HEK293 (cell line): ENCODE measurements at regions not wholly inside any gene's neighbourhood (a gene's known extent, or its start where the extent isn't known, plus 50 kb on each side); places are given as distances from the start of the nearest gene placed in this dataset.

ENCODE experiments used
- CTCF ChIP-seq: fragments of 450-650 bp; formaldehyde crosslinking; IDR thresholded peaks from 2 replicates; pipeline ENCODE4 v1.5.1; 2016; ENCODE audit warnings: missing biosample characterization, missing genetic modification characterization
- TRIM28 ChIP-seq: IDR thresholded peaks from 2 replicates; pipeline ENCODE4 v1.6.1; 2011; ENCODE audit warnings: low read length, control low read depth, borderline replicate concordance
- TSHZ1 ChIP-seq: fragments of 450-650 bp; formaldehyde crosslinking; IDR thresholded peaks from 2 replicates; pipeline ENCODE4 v1.5.1; 2016; ENCODE audit warnings: missing biosample characterization, missing genetic modification characterization, borderline replicate concordance
- ZNF174 ChIP-seq: fragments of 450-650 bp; formaldehyde crosslinking; IDR thresholded peaks from 2 replicates; pipeline ENCODE4 v1.5.0; 2017; ENCODE audit warnings: missing biosample characterization, mild to moderate bottlenecking, missing genetic modification characterization
- ZNF302 ChIP-seq: fragments of 450-650 bp; formaldehyde crosslinking; IDR thresholded peaks from 2 replicates; pipeline ENCODE4 v1.5.1; 2016; ENCODE audit warnings: missing biosample characterization, missing genetic modification characterization, low read depth
- ZNF707 ChIP-seq: fragments of 450-650 bp; formaldehyde crosslinking; IDR thresholded peaks from 2 replicates; pipeline ENCODE4 v1.5.1; 2016; ENCODE audit warnings: missing biosample characterization, missing genetic modification characterization
- TF ChIP-seq, protein P1 (sequence below): fragments of 450-650 bp; formaldehyde crosslinking; IDR thresholded peaks from 2 replicates; pipeline ENCODE4 v1.5.1; 2016; ENCODE audit warnings: missing biosample characterization, missing genetic modification characterization, low read depth
- TF ChIP-seq, protein P2 (sequence below): fragments of 450-650 bp; formaldehyde crosslinking; IDR thresholded peaks from 2 replicates; pipeline ENCODE4 v1.5.1; 2016; ENCODE audit warnings: missing biosample characterization, missing genetic modification characterization
- TF ChIP-seq, protein P3 (sequence below): fragments of 450-650 bp; formaldehyde crosslinking; IDR thresholded peaks from 2 replicates; pipeline ENCODE4 v1.5.1; 2016; ENCODE audit warnings: missing biosample characterization, missing genetic modification characterization

- TF ChIP-seq ZNF174 (tag by site-specific recombination) (no peak), CTCF (tag by site-specific recombination) (no peak), TRIM28 (no peak), TSHZ1 (no peak), ZNF302 (tag by site-specific recombination) (no peak), ZNF707 (tag by site-specific recombination) (no peak)
- TF ChIP-seq, protein P1, sequence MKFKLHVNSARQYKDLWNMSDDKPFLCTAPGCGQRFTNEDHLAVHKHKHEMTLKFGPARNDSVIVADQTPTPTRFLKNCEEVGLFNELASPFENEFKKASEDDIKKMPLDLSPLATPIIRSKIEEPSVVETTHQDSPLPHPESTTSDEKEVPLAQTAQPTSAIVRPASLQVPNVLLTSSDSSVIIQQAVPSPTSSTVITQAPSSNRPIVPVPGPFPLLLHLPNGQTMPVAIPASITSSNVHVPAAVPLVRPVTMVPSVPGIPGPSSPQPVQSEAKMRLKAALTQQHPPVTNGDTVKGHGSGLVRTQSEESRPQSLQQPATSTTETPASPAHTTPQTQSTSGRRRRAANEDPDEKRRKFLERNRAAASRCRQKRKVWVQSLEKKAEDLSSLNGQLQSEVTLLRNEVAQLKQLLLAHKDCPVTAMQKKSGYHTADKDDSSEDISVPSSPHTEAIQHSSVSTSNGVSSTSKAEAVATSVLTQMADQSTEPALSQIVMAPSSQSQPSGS (tag by site-specific recombination): no peak
- TF ChIP-seq, protein P2, sequence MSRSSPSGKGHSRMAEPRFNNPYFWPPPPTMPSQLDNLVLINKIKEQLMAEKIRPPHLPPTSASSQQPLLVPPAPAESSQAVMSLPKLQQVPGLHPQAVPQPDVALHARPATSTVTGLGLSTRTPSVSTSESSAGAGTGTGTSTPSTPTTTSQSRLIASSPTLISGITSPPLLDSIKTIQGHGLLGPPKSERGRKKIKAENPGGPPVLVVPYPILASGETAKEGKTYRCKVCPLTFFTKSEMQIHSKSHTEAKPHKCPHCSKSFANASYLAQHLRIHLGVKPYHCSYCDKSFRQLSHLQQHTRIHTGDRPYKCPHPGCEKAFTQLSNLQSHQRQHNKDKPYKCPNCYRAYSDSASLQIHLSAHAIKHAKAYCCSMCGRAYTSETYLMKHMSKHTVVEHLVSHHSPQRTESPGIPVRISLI (tag by site-specific recombination): no peak
- TF ChIP-seq, protein P3, sequence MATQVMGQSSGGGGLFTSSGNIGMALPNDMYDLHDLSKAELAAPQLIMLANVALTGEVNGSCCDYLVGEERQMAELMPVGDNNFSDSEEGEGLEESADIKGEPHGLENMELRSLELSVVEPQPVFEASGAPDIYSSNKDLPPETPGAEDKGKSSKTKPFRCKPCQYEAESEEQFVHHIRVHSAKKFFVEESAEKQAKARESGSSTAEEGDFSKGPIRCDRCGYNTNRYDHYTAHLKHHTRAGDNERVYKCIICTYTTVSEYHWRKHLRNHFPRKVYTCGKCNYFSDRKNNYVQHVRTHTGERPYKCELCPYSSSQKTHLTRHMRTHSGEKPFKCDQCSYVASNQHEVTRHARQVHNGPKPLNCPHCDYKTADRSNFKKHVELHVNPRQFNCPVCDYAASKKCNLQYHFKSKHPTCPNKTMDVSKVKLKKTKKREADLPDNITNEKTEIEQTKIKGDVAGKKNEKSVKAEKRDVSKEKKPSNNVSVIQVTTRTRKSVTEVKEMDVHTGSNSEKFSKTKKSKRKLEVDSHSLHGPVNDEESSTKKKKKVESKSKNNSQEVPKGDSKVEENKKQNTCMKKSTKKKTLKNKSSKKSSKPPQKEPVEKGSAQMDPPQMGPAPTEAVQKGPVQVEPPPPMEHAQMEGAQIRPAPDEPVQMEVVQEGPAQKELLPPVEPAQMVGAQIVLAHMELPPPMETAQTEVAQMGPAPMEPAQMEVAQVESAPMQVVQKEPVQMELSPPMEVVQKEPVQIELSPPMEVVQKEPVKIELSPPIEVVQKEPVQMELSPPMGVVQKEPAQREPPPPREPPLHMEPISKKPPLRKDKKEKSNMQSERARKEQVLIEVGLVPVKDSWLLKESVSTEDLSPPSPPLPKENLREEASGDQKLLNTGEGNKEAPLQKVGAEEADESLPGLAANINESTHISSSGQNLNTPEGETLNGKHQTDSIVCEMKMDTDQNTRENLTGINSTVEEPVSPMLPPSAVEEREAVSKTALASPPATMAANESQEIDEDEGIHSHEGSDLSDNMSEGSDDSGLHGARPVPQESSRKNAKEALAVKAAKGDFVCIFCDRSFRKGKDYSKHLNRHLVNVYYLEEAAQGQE (tag by site-specific recombination): no peak
Measured at GRCh38 chr6:168989421-168989820, 264.2 kb downstream of the THBS2 start.
